GM23338 (cell line): ENCODE measurements at regions not wholly inside any gene's neighbourhood (a gene's known extent, or its start where the extent isn't known, plus 50 kb on each side); places are given as distances from the start of the nearest gene placed in this dataset.
A peak's percentile ranks its signal among the peaks of the same experiment; 100 is the strongest.

Source experiments
- ATAC-seq: fragments of 200-7000 bp; cut with Tn5 transposase; 3 replicates; pipeline ENCODE4 v1.9.1; 2020
- DNase-seq: peaks from one replicate; pipeline ENCODE4 v3.0.0-alpha.2; 2015; ENCODE audit warnings: low spot score
- H2AFZ ChIP-seq: fragments of 200-600 bp; sonication (generic); 2 replicates; pipeline ENCODE4 v1.8.0; 2016; ENCODE audit warnings: antibody characterized with exemption, mild to moderate bottlenecking, moderate library complexity
- H3F3A ChIP-seq: fragments of 200-600 bp; sonication (generic); replicated peaks from 2 replicates; pipeline ENCODE4 v1.8.0; 2017; ENCODE audit warnings: antibody characterized with exemption, mixed run types, low read depth
- H3K27ac ChIP-seq: fragments of 200-600 bp; sonication (generic); 2 replicates; pipeline ENCODE4 v1.6.1; 2016; ENCODE audit warnings: low read depth
- H3K27me3 ChIP-seq: fragments of 200-600 bp; sonication (generic); 2 replicates; pipeline ENCODE4 v1.8.0; 2016; ENCODE audit warnings: mild to moderate bottlenecking, mixed run types, moderate library complexity; ENCODE audit not compliant: insufficient read depth
- H3K36me3 ChIP-seq: fragments of 200-600 bp; sonication (generic); 2 replicates; pipeline ENCODE4 v1.8.0; 2016; ENCODE audit warnings: mild to moderate bottlenecking; ENCODE audit not compliant: insufficient read depth
- H3K4me1 ChIP-seq: fragments of 200-600 bp; sonication (generic); 2 replicates; pipeline ENCODE4 v1.8.0; 2016; ENCODE audit warnings: mild to moderate bottlenecking, moderate library complexity; ENCODE audit not compliant: insufficient read depth
- H3K4me2 ChIP-seq: fragments of 200-600 bp; sonication (generic); 2 replicates; pipeline ENCODE4 v1.7.1; 2017; ENCODE audit warnings: mixed run types
- H3K4me3 ChIP-seq: fragments of 200-600 bp; sonication (generic); 2 replicates; pipeline ENCODE4 v1.6.1; 2016; ENCODE audit warnings: mixed run types
- H3K79me2 ChIP-seq: fragments of 200-600 bp; sonication (generic); replicated peaks from 2 replicates; pipeline ENCODE4 v1.8.0; 2017; ENCODE audit warnings: mild to moderate bottlenecking; ENCODE audit not compliant: insufficient read depth
- H3K9me2 ChIP-seq: fragments of 200-600 bp; sonication (generic); 2 replicates; pipeline ENCODE4 v1.8.0; 2017; ENCODE audit not compliant: insufficient read depth
- H4K20me1 ChIP-seq: fragments of 200-600 bp; sonication (generic); replicated peaks from 2 replicates; pipeline ENCODE4 v1.8.0; 2017; ENCODE audit warnings: mild to moderate bottlenecking; ENCODE audit not compliant: insufficient read depth
- H3K27ac Mint-ChIP-seq: 2 replicates; pipeline ENCODE4 v1.8.0; 2020; ENCODE audit warnings: inconsistent platforms, mild to moderate bottlenecking, moderate library complexity, mixed read lengths
- H3K27me3 Mint-ChIP-seq: 3 replicates; pipeline ENCODE4 v1.8.0; 2022; ENCODE audit warnings: low read depth, mild to moderate bottlenecking, moderate library complexity, mixed read lengths, inconsistent platforms; ENCODE audit not compliant: insufficient read depth, poor library complexity
- H3K36me3 Mint-ChIP-seq: 3 replicates; pipeline ENCODE4 v1.8.0; 2021; ENCODE audit warnings: low read depth, mild to moderate bottlenecking, inconsistent platforms, moderate library complexity, mixed read lengths
- H3K4me1 Mint-ChIP-seq: 3 replicates; pipeline ENCODE4 v1.8.0; 2020; ENCODE audit warnings: mild to moderate bottlenecking, inconsistent platforms, mixed read lengths
- H3K4me3 Mint-ChIP-seq: 3 replicates; pipeline ENCODE4 v1.8.0; 2021; ENCODE audit warnings: moderate library complexity, mild to moderate bottlenecking, inconsistent platforms, mixed read lengths
- H3K9me3 Mint-ChIP-seq: 3 replicates; pipeline ENCODE4 v1.8.0; 2020; ENCODE audit warnings: moderate library complexity, mild to moderate bottlenecking, inconsistent platforms, mixed read lengths
- CTCF ChIP-seq, 2 experiments: fragments of 200-600 bp in 1 of 2; sonication (generic) in 1 of 2; conservative IDR thresholded peaks; 2 replicates each; pipeline versions ENCODE4 v1.5.1 to v1.6.1; 2016 to 2017; ENCODE audit warnings: antibody characterized with exemption in 2 of 2, low read depth in 2 of 2, mild to moderate bottlenecking in 2 of 2, moderate library complexity in 1 of 2
- EZH2 ChIP-seq: fragments of 200-600 bp; sonication (generic); IDR thresholded peaks from one replicate; pipeline ENCODE4 v1.8.0; 2017; ENCODE audit warnings: antibody characterized with exemption, mild to moderate bottlenecking, low read depth; ENCODE audit not compliant: unreplicated experiment
- EZH2phosphoT487 ChIP-seq: fragments of 200-600 bp; sonication (generic); IDR thresholded peaks from one replicate; pipeline ENCODE4 v1.8.1; 2018; ENCODE audit warnings: antibody characterized with exemption; ENCODE audit not compliant: unreplicated experiment
- ZNF331 ChIP-seq: fragments of 250-450 bp; sonication (Bioruptor Pico); IDR thresholded peaks from 2 replicates; pipeline ENCODE4 v1.5.0; 2020; ENCODE audit warnings: low read depth, mild to moderate bottlenecking, moderate library complexity
- ZNF462 ChIP-seq: fragments of 250-450 bp; sonication (Bioruptor Pico); IDR thresholded peaks from 2 replicates; pipeline ENCODE4 v1.5.0; 2020; ENCODE audit warnings: mild to moderate bottlenecking, moderate library complexity

- no peak for TF ChIP-seq ZNF462 (CRISPR knock-in tag)
These were observed 51.6 kb upstream of the RASGEF1A start (continued) for GRCh38 chr10:43318456-43318855.

GRCh38 chr10:43317422-43317821 is 50.6 kb upstream of the RASGEF1A start:
- H3K27ac Mint-ChIP-seq = no peak overlapping the region
- Histone ChIP-seq H2AFZ (peak overlapping the region; percentile 25), H3K4me3 (no peak overlapping the region)

GRCh38 chr10:43316988-43317387 is 50.1 kb upstream of the RASGEF1A start:
- Histone ChIP-seq H3K27me3 (no peaks in the 10 kb centered on the region), H4K20me1 (no peaks in the 10 kb centered on the region), H3K4me3 (no peak overlapping the region), H3K36me3 (no peaks in the 10 kb centered on the region), H3F3A (no peaks in the 10 kb centered on the region), H3K9me2 (no peaks in the 10 kb centered on the region), H3K4me1 (peaks cover 9% of the 10 kb centered on the region; the same call in 1 of the 2 replicates), H3K4me2 (no peak overlapping the region), H3K27ac (no peak overlapping the region), H3K79me2 (no peaks in the 10 kb centered on the region), H2AFZ (peak overlapping the region; percentile 25)
- H3K36me3 Mint-ChIP-seq = no peaks in the 10 kb centered on the region
- H3K4me1 Mint-ChIP-seq = peaks cover 25% of the 10 kb centered on the region
- H3K9me3 Mint-ChIP-seq = no peaks in the 10 kb centered on the region; the same call in 2 of the 3 replicates
- ATAC-seq (peak; percentile 24), DNase-seq (peak; percentile 38)
- TF ChIP-seq CTCF (conservative IDR thresholded peaks at IDR 0.05; ENCODE audit: low read depth in 2 of 2) = peak; percentile 17 to 28; a peak in 1 of 4 replicates
- TF ChIP-seq EZH2phosphoT487 = no peak
- peaks cover 8% of the 10 kb centered on the region for H3K27me3 Mint-ChIP-seq
- no peak overlapping the region for H3K4me3 Mint-ChIP-seq
- no peak overlapping the region for H3K27ac Mint-ChIP-seq

More at GRCh38 chr10:43317422-43317821, 50.6 kb upstream of the RASGEF1A start:
- H4K20me1 ChIP-seq = no peaks in the 10 kb centered on the region
- H3K9me2 ChIP-seq = no peaks in the 10 kb centered on the region
- peaks cover 9% of the 10 kb centered on the region; the same call in 1 of the 2 replicates for H3K4me1 ChIP-seq
- no peak overlapping the region for H3K4me2 ChIP-seq
- DNase-seq (no peak), ATAC-seq (no peak)
- H3K36me3 ChIP-seq = no peaks in the 10 kb centered on the region
- no peak overlapping the region for H3K27ac ChIP-seq
- no peaks in the 10 kb centered on the region; the same call in 2 of the 3 replicates for H3K9me3 Mint-ChIP-seq
- H3K27me3 ChIP-seq = no peaks in the 10 kb centered on the region
- no peak overlapping the region for H3K4me3 Mint-ChIP-seq
- TF ChIP-seq ZNF331 (CRISPR knock-in tag) (no peak), EZH2 (no peak)
- no peaks in the 10 kb centered on the region for H3K79me2 ChIP-seq
- H3K36me3 Mint-ChIP-seq = no peaks in the 10 kb centered on the region
- H3K27me3 Mint-ChIP-seq = peaks cover 8% of the 10 kb centered on the region
- H3F3A ChIP-seq = 0 out of 2 replicates have a peak, but pooled peaks cover 2% of the 10 kb centered on the region
- H3K4me1 Mint-ChIP-seq = peaks cover 25% of the 10 kb centered on the region
